OCI-LY7 (cell line): ENCODE measurements at regions not wholly inside any gene's neighbourhood (a gene's known extent, or its start where the extent isn't known, plus 50 kb on each side); places are given as distances from the start of the nearest gene placed in this dataset.

Experiments
- CTCF ChIP-seq: fragments of 200-600 bp; sonication (generic); conservative IDR thresholded peaks from 2 replicates; pipeline ENCODE4 v1.5.1; 2014; ENCODE audit warnings: mild to moderate bottlenecking, antibody characterized with exemption, low read length, moderate library complexity, mixed read lengths
- EZH2phosphoT487 ChIP-seq: fragments of 200-600 bp; sonication (generic); IDR thresholded peaks from 2 replicates; pipeline ENCODE4 v1.6.1; 2018; ENCODE audit warnings: low read depth, borderline replicate concordance, mild to moderate bottlenecking, mixed run types, antibody characterized with exemption, low read length, moderate library complexity, mixed read lengths

GRCh38 chr18:70500748-70501147, 211.9 kb downstream of the SOCS6 start:
- TF ChIP-seq CTCF = no peak
- no peak for TF ChIP-seq EZH2phosphoT487
